ENCODE measurements at regions not wholly inside any gene's neighbourhood (a gene's known extent, or its start where the extent isn't known, plus 50 kb on each side); places are given as distances from the start of the nearest gene placed in this dataset.
A peak's percentile ranks its signal among the peaks of the same experiment; 100 is the strongest.
"Not testable (repeated sequence)": the region's sequence is repeated elsewhere in the genome, so short reads cannot be mapped to it uniquely, and the experiment has no call there.

DNA sequence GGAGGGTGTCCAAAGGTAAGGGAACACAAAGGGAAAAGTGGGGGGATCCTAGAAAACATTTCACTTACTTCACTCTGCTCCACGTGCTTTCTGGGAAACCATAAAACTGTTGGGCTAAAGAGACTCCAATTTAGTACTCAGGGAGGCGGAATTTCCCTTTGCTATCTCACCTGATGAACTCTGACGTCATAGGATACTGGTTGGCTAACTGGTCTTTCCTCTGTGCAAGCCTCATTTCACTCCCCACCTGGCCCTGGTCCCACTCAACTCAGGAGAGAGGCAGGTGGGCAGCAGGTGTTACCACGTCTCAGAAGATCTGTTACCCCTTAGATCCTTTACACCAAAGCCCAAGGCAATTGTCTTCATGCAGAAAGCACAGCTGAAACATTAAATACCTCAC lies 51.8 kb upstream of the PMAIP1 start:
- Mint-ChIP-seq H3K36me3 (ENCODE audit: low read depth) (no peaks in the 10 kb centered on the region), H3K4me1 (no peaks in the 10 kb centered on the region), H3K27ac (ENCODE audit: unreplicated experiment) (no peak overlapping the region), H3K4me3 (no peak overlapping the region), H3K27me3 (ENCODE audit: low read depth) (peaks cover under 1% of the 10 kb centered on the region), H3K9me3 (no peaks in the 10 kb centered on the region)
- DNase-seq (ENCODE audit: low read depth, low spot score) = no peak
- TF ChIP-seq, protein P1, sequence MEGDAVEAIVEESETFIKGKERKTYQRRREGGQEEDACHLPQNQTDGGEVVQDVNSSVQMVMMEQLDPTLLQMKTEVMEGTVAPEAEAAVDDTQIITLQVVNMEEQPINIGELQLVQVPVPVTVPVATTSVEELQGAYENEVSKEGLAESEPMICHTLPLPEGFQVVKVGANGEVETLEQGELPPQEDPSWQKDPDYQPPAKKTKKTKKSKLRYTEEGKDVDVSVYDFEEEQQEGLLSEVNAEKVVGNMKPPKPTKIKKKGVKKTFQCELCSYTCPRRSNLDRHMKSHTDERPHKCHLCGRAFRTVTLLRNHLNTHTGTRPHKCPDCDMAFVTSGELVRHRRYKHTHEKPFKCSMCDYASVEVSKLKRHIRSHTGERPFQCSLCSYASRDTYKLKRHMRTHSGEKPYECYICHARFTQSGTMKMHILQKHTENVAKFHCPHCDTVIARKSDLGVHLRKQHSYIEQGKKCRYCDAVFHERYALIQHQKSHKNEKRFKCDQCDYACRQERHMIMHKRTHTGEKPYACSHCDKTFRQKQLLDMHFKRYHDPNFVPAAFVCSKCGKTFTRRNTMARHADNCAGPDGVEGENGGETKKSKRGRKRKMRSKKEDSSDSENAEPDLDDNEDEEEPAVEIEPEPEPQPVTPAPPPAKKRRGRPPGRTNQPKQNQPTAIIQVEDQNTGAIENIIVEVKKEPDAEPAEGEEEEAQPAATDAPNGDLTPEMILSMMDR (conservative IDR thresholded peaks at IDR 0.05) = no peak

DNA sequence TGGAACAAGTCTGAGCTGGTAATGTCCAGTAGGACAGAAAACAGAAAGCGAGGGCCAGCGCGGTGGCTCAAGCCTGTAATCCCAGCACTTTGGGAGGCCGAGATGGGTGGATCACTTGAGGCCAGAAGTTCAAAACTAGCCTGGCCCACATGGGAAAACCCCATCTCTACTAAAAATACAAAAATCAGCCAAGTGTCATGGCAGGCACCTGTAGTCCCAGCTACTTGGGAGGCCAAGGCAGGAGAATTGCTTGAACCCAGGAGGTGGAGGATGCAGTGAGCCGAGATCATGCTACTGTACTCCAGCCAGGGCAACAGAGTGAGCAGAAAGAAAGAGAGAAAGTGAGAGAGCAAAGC lies 52.3 kb upstream of the PMAIP1 start:
- H3K27ac Mint-ChIP-seq (ENCODE audit: unreplicated experiment); H3K4me1 Mint-ChIP-seq: not testable (repeated sequence)

DNA sequence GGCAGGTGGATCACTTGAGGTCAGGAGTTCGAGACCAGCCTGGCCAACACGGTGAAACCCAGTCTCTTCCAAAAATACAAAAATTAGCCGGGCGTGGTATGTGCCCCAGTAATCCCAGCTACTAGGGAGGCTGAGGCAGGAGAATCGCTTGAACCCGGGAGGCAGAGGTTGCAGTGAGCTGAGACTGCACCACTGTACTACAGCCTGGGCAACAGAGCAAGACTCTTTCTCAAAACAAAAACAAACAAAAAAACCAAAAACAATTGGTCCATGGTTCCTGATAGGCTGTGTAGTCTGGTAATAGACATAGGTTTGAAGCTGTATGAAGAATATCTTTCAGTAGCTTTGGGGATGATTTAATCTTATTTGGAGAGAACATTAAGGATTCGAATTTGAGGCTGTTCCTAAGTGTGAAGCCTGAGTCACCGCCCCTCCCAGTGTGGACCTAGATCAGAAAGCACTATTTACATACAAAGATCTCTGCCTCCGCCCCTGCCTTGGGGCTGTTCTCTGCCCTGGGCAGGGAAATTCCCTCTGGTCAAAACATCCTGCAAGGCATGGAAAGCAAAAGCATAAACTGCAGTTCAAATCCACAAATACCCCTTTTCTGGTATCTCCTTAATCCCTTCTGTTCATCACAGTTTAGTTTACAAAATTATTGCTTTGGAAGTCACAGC lies 52.8 kb upstream of the PMAIP1 start:
- Mint-ChIP-seq H3K36me3 (ENCODE audit: low read depth) (no peaks in the 10 kb centered on the region), H3K27me3 (ENCODE audit: low read depth) (no peaks in the 10 kb centered on the region), H3K4me3 (no peak overlapping the region), H3K4me1 (no peaks in the 10 kb centered on the region), H3K27ac (ENCODE audit: unreplicated experiment) (no peak overlapping the region), H3K9me3 (no peaks in the 10 kb centered on the region)
- DNase-seq (ENCODE audit: low read depth, low spot score) = no peak
- TF ChIP-seq, protein P1 (conservative IDR thresholded peaks at IDR 0.05) = no peak

More for the DNA sequence above, 52.3 kb upstream of the PMAIP1 start:
- not testable (repeated sequence) for H3K36me3 Mint-ChIP-seq (ENCODE audit: low read depth); H3K4me3 Mint-ChIP-seq; H3K27me3 Mint-ChIP-seq (ENCODE audit: low read depth); DNase-seq (ENCODE audit: low read depth, low spot score); H3K9me3 Mint-ChIP-seq

DNA sequence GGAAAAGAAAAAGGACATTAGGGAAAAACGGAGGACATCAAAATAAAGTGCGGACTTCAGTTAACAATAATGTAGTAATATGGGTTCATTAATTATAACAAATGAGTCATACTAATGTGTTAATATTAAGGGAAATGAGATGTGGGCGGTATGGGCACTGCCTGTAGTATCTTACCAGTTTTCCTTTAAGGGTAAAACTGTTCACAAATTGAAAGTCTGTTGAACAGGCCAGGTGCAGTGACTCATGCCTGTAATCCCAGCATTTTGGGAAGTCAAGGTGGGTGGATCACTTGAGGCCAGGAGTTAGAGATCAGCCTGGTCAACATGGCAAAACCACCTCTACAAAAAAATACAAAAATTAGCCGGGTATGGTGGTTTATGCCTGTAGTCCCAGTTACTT lies 56.8 kb upstream of the PMAIP1 start:
- DNase-seq (ENCODE audit: low read depth, low spot score) = no peak
- Mint-ChIP-seq H3K9me3 (no peaks in the 10 kb centered on the region), H3K27me3 (ENCODE audit: low read depth) (peaks cover 16% of the 10 kb centered on the region), H3K27ac (ENCODE audit: unreplicated experiment) (no peak overlapping the region), H3K36me3 (ENCODE audit: low read depth) (no peaks in the 10 kb centered on the region), H3K4me1 (no peaks in the 10 kb centered on the region), H3K4me3 (no peak overlapping the region)
- TF ChIP-seq, protein P1 (conservative IDR thresholded peaks at IDR 0.05) = no peak

DNA sequence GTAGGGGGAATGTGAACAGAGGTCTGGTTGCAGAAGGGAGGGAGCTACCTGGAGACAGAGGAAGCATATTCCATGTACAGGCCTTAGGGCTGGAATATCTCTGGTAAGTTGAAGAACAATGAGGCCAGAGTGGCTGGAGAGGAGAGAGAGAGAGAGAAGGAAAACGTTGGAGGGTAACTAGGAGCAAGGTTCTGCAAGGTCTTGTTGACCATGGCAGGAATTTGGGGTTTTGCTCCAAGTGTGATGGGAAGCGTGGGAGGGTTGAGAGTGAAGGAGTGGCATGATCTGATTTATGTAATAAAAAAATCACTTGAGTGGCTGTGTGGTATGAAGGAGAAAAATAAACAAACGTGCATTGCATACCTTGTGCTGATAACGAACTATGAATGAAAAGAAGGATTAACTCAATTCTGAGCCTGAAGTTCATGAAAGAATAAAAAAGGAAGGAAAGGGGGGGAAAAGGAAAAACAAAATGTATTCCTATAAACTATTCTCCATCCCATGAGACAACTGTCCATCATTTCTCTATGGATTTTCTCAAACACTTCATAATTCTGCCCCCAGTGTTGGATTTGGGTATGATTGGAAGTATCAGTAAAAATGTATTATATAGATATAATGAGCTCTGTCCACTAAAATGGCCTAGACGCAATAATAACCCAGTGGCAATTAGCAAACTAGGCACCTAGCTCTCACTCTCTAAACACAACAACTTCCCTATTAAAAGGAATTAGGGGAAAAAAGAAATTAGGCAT lies 59.7 kb upstream of the PMAIP1 start:
- TF ChIP-seq, protein P1 (conservative IDR thresholded peaks at IDR 0.05) = peak; percentile 26
- Mint-ChIP-seq H3K4me1 (no peaks in the 10 kb centered on the region), H3K27me3 (ENCODE audit: low read depth) (peaks cover 24% of the 10 kb centered on the region), H3K27ac (ENCODE audit: unreplicated experiment) (no peak overlapping the region), H3K9me3 (no peaks in the 10 kb centered on the region), H3K36me3 (ENCODE audit: low read depth) (no peaks in the 10 kb centered on the region), H3K4me3 (no peak overlapping the region)
- DNase-seq (ENCODE audit: low read depth, low spot score) = no peak

DNA sequence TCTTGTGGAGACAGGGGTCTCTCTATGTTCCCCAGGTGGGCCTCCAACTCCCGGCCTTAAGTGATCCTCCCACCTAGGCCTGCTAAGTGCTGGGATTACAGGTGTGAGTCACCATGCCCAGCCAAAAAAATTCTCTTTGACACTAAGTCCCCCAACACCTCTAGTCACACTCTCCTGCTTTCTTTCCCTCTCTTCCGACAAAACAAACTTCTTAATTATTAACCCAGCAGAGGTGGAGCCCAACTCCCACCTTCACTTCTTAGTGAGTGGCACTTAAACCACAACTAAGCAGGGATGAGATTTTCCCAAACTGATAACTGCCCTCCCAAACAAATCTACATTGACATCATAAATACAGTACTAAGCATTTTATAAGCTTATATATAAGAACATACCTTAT lies 60.5 kb upstream of the PMAIP1 start:
- no peaks in the 10 kb centered on the region for H3K36me3 Mint-ChIP-seq (ENCODE audit: low read depth)
- no peak for DNase-seq (ENCODE audit: low read depth, low spot score)
- no peak overlapping the region for H3K27ac Mint-ChIP-seq (ENCODE audit: unreplicated experiment)
- H3K4me1 Mint-ChIP-seq = no peaks in the 10 kb centered on the region
- no peak overlapping the region for H3K4me3 Mint-ChIP-seq
- peaks cover 31% of the 10 kb centered on the region for H3K27me3 Mint-ChIP-seq (ENCODE audit: low read depth)
- H3K9me3 Mint-ChIP-seq = no peaks in the 10 kb centered on the region
- TF ChIP-seq, protein P1 (conservative IDR thresholded peaks at IDR 0.05) = no peak

Data from neural crest cell (in vitro differentiated cells).